ENCODE measurements at regions not wholly inside any gene's neighbourhood (a gene's known extent, or its start where the extent isn't known, plus 50 kb on each side); places are given as distances from the start of the nearest gene placed in this dataset.
"Not testable (repeated sequence)": the region's sequence is repeated elsewhere in the genome, so short reads cannot be mapped to it uniquely, and the experiment has no call there.

DNA sequence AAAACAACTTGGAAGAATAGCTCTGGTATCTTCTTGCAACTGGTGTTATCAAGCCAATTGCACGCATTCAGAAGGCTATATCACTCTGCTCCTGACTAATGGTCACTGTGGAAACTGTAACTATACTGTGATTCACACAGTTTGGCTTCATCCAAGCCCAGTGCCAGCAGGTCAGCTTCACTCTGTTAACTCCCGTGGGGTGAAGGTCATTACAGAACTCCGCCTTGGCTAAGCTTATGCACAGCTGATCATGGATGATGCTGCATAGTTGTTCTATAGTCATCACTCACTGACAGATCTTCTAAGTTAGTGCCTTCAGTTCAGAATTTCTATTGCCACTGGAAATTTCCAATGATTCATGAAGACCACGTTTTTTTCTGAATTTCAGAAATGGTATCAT, 497.2 kb upstream of the NETO1 start:
- H3K36me3 ChIP-seq = no peaks in the 10 kb centered on the region
- intact Hi-C loops (cut with DNase I) = no loop called here
- H3K4me1 ChIP-seq = no peaks in the 10 kb centered on the region
- no peak overlapping the region for H3K27ac ChIP-seq
- TF ChIP-seq, protein P1, sequence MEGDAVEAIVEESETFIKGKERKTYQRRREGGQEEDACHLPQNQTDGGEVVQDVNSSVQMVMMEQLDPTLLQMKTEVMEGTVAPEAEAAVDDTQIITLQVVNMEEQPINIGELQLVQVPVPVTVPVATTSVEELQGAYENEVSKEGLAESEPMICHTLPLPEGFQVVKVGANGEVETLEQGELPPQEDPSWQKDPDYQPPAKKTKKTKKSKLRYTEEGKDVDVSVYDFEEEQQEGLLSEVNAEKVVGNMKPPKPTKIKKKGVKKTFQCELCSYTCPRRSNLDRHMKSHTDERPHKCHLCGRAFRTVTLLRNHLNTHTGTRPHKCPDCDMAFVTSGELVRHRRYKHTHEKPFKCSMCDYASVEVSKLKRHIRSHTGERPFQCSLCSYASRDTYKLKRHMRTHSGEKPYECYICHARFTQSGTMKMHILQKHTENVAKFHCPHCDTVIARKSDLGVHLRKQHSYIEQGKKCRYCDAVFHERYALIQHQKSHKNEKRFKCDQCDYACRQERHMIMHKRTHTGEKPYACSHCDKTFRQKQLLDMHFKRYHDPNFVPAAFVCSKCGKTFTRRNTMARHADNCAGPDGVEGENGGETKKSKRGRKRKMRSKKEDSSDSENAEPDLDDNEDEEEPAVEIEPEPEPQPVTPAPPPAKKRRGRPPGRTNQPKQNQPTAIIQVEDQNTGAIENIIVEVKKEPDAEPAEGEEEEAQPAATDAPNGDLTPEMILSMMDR (IDR thresholded peaks at IDR 0.05) = no peak
- no peaks in the 10 kb centered on the region for H3K27me3 ChIP-seq
- H3K4me3 ChIP-seq = no peak overlapping the region
- no peaks in the 10 kb centered on the region for H3K9me3 ChIP-seq
- DNase-seq (ENCODE audit: low spot score in 2 of 2) = no peak

GRCh38 chr18:73355121-73355520, 487.3 kb upstream of the NETO1 start:
- intact Hi-C loops (cut with DNase I) = no loop called here
- Histone ChIP-seq H3K4me3 (no peak overlapping the region), H3K27ac (no peak overlapping the region), H3K36me3 (no peaks in the 10 kb centered on the region), H3K4me1 (no peaks in the 10 kb centered on the region), H3K9me3 (no peaks in the 10 kb centered on the region), H3K27me3 (no peaks in the 10 kb centered on the region)
- TF ChIP-seq, protein P1 (IDR thresholded peaks at IDR 0.05) = no peak
- DNase-seq (ENCODE audit: low spot score in 2 of 2) = no peak

DNA sequence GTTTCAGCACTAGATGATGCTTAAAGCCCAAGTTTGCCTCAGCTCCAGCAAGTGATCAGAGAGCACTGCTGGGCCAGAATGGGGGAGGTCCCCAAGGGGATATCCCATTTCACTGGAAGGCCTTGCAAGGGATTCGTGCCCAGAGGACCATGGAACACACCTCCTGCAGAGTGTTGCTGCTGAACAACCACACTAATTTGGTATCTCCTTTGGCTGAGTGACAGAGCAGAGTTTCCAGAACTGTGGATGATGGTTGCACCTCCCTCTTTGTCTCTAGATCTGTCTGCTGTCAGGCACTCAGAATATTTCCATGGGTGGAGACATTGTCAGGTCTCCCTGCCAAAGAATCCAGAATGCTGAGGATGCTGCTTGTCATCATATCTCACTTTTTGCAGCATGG, 484.8 kb upstream of the NETO1 start:
- Histone ChIP-seq H3K4me1 (no peaks in the 10 kb centered on the region), H3K27ac (no peak overlapping the region), H3K27me3 (no peaks in the 10 kb centered on the region), H3K4me3 (no peak overlapping the region), H3K36me3 (no peaks in the 10 kb centered on the region), H3K9me3 (no peaks in the 10 kb centered on the region)
- TF ChIP-seq, protein P1 (IDR thresholded peaks at IDR 0.05) = no peak
- no peak for DNase-seq (ENCODE audit: low spot score in 2 of 2)
- intact Hi-C loops (cut with DNase I) = no loop called here

GRCh38 chr18:73340135-73340977, 472.6 kb upstream of the NETO1 start:
- Histone ChIP-seq H3K4me3 (no peak overlapping the region), H3K9me3 (no peaks in the 10 kb centered on the region), H3K27ac (no peak overlapping the region), H3K27me3 (no peaks in the 10 kb centered on the region), H3K36me3 (no peaks in the 10 kb centered on the region), H3K4me1 (no peaks in the 10 kb centered on the region)
- no peak for DNase-seq (ENCODE audit: low spot score in 2 of 2)
- intact Hi-C loops (cut with DNase I) = no loop called here
- TF ChIP-seq, protein P1 (IDR thresholded peaks at IDR 0.05) = no peak

- no peak overlapping the region for H3K27ac ChIP-seq
- no peaks in the 10 kb centered on the region for H3K27me3 ChIP-seq
- H3K4me1 ChIP-seq = no peaks in the 10 kb centered on the region
- no peak overlapping the region for H3K4me3 ChIP-seq
- intact Hi-C loops (cut with DNase I) = no loop called here
- no peaks in the 10 kb centered on the region for H3K9me3 ChIP-seq
- H3K36me3 ChIP-seq = no peaks in the 10 kb centered on the region
- TF ChIP-seq, protein P1 (IDR thresholded peaks at IDR 0.05) = no peak
- no peak for DNase-seq (ENCODE audit: low spot score in 2 of 2)
Measured at GRCh38 chr18:73331212-73331772, 463.5 kb upstream of the NETO1 start.

DNA sequence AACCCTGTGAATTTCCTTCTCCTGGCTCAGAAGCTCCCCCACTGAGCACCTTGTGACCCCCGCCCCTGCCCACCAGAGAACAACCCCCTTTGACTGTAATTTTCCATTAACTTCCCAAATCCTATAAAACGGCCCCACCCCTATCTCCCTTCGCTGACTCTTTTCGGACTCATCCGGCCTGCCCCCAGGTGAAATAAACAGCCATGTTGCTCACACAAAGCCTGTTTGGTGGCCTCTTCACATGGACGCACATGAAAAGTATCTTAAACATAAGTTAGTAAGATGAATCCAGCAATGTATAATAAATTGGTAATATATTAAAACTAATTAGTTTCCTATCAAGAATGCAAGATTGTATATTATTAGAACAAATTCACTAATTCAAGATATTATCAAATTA, 462.3 kb upstream of the NETO1 start:
- H3K27ac ChIP-seq; H3K9me3 ChIP-seq; H3K27me3 ChIP-seq; intact Hi-C loops (cut with DNase I); H3K36me3 ChIP-seq; DNase-seq (ENCODE audit: low spot score in 2 of 2); H3K4me1 ChIP-seq; H3K4me3 ChIP-seq: not testable (repeated sequence)

GRCh38 chr18:73324187-73324831, 456.5 kb upstream of the NETO1 start:
- H3K4me3 ChIP-seq; DNase-seq (ENCODE audit: low spot score in 2 of 2); H3K9me3 ChIP-seq; H3K27me3 ChIP-seq; H3K27ac ChIP-seq; H3K4me1 ChIP-seq; intact Hi-C loops (cut with DNase I); H3K36me3 ChIP-seq: not testable (repeated sequence)

Measured in ascending aorta (tissue), 2 donors.